ENCODE measurements at regions not wholly inside any gene's neighbourhood (a gene's known extent, or its start where the extent isn't known, plus 50 kb on each side); places are given as distances from the start of the nearest gene placed in this dataset.

- FAIRE-seq, result no peak
- Histone ChIP-seq H3K9me3 (no peaks in the 10 kb centered on the region), H3K27ac (no peak overlapping the region), H3K4me3 (no peak overlapping the region), H3K4me1 (no peaks in the 10 kb centered on the region), H3K4me2 (no peak overlapping the region)
- ChIA-PET CTCF (no interaction called here), POLR2A (no interaction called here)
- ATAC-seq, result no peak
- 38% methylated on average over 5 of the region's 5 CpGs for WGBS (ENCODE audit: missing lambda C conversion rate)
- TF ChIP-seq MYC (IDR thresholded peaks at IDR 0.05; ENCODE audit: borderline replicate concordance, low read length) (no peak), HOXB13 (CRISPR knock-in tag; IDR thresholded peaks at IDR 0.05; ENCODE audit: low read depth) (no peak), GATA3 (IDR thresholded peaks at IDR 0.05; ENCODE audit: borderline replicate concordance) (no peak), JUNB (IDR thresholded peaks at IDR 0.05) (no peak), KDM5A (IDR thresholded peaks at IDR 0.05) (no peak), HDAC2 (IDR thresholded peaks at IDR 0.05) (no peak), MAX (IDR thresholded peaks at IDR 0.05) (no peak), REST (IDR thresholded peaks at IDR 0.05) (no peak)
- DNase-seq (ENCODE audit: low read depth in 1 of 2, low spot score in 1 of 2), result no peak
These were observed 127.7 kb upstream of the KIF2A start for GRCh38 chr5:62178258-62178657.

GRCh38 chr5:62182802-62183201, 123.2 kb upstream of the KIF2A start:
- TF ChIP-seq BHLHE40 (IDR thresholded peaks at IDR 0.05; ENCODE audit: low read depth, low read length) (no peak), RCOR1 (IDR thresholded peaks at IDR 0.05; ENCODE audit: low read depth, low read length) (no peak), NR3C1 (IDR thresholded peaks at IDR 0.05) (no peak), JUNB (IDR thresholded peaks at IDR 0.05) (no peak), HEYL (CRISPR knock-in tag; IDR thresholded peaks at IDR 0.05) (no peak), MYC (IDR thresholded peaks at IDR 0.05; ENCODE audit: borderline replicate concordance, low read length) (no peak), JUN (IDR thresholded peaks at IDR 0.05) (no peak), ZSCAN20 (CRISPR knock-in tag; IDR thresholded peaks at IDR 0.05) (no peak), MAZ (IDR thresholded peaks at IDR 0.05; ENCODE audit: borderline replicate concordance, low read depth, low read length) (no peak), TFCP2L1 (CRISPR knock-in tag; IDR thresholded peaks at IDR 0.05) (no peak), ATOH8 (CRISPR knock-in tag; IDR thresholded peaks at IDR 0.05; ENCODE audit: low read depth) (no peak), CBX8 (IDR thresholded peaks at IDR 0.05) (no peak)
- ATAC-seq, result no peak
- WGBS (ENCODE audit: missing lambda C conversion rate), result 0% methylated on average over 1 of the region's 1 CpG
- Histone ChIP-seq H3K4me1 (no peaks in the 10 kb centered on the region), H3K4me2 (no peak overlapping the region), H3K4me3 (no peak overlapping the region), H3K9me3 (no peaks in the 10 kb centered on the region), H3K27ac (no peak overlapping the region)
- FAIRE-seq, result no peak
- CTCF ChIA-PET, result interaction anchor here (1.2 kb wide), 1 partner anchor 26 kb away, joined by 3 read pairs; no protein-coding TSS in a partner anchor
- no peak for DNase-seq (ENCODE audit: low read depth in 1 of 2, low spot score in 1 of 2)
- POLR2A ChIA-PET, result no interaction called here

GRCh38 chr5:62183727-62184126, 122.3 kb upstream of the KIF2A start:
- Histone ChIP-seq H3K4me1 (no peaks in the 10 kb centered on the region), H3K4me2 (no peak overlapping the region), H3K4me3 (no peak overlapping the region), H3K27ac (no peak overlapping the region), H3K9me3 (no peaks in the 10 kb centered on the region)
- POLR2A ChIA-PET, result no interaction called here
- DNase-seq (ENCODE audit: low read depth in 1 of 2, low spot score in 1 of 2), result no peak
- FAIRE-seq, result no peak
- WGBS (ENCODE audit: missing lambda C conversion rate), result 8% methylated on average over 1 of the region's 1 CpG
- no peak for ATAC-seq
- CTCF ChIA-PET, result no interaction called here
- TF ChIP-seq HDAC2 (IDR thresholded peaks at IDR 0.05) (no peak), CHD2 (IDR thresholded peaks at IDR 0.05; ENCODE audit: low read length, partially characterized antibody) (no peak), MAX (IDR thresholded peaks at IDR 0.05) (no peak), MYC (IDR thresholded peaks at IDR 0.05; ENCODE audit: borderline replicate concordance, low read length) (no peak), HMGXB4 (CRISPR knock-in tag; IDR thresholded peaks at IDR 0.05; ENCODE audit: borderline replicate concordance) (no peak), CEBPB (IDR thresholded peaks at IDR 0.05) (no peak), POLR2A (IDR thresholded peaks at IDR 0.05; ENCODE audit: low read length) (no peak), RNF2 (IDR thresholded peaks at IDR 0.05; ENCODE audit: borderline replicate concordance, low read depth) (no peak), JUN (IDR thresholded peaks at IDR 0.05) (no peak), TP53 (CRISPR knock-in tag; IDR thresholded peaks at IDR 0.05) (no peak), PBX3 (IDR thresholded peaks at IDR 0.05) (no peak), POLR2AphosphoS2 (conservative IDR thresholded peaks at IDR 0.05; ENCODE audit: low read length) (no peak), JUNB (IDR thresholded peaks at IDR 0.05) (no peak), TFCP2L1 (CRISPR knock-in tag; IDR thresholded peaks at IDR 0.05) (no peak), SREBF2 (IDR thresholded peaks at IDR 0.05) (no peak), ESRRA (IDR thresholded peaks at IDR 0.05; ENCODE audit: borderline replicate concordance, low read length) (no peak), ZFP36 (IDR thresholded peaks at IDR 0.05; ENCODE audit: borderline replicate concordance, partially characterized antibody) (no peak), FOSB (CRISPR knock-in tag; IDR thresholded peaks at IDR 0.05) (no peak)
